IPS-11a (cell line): ENCODE measurements at regions not wholly inside any gene's neighbourhood (a gene's known extent, or its start where the extent isn't known, plus 50 kb on each side); places are given as distances from the start of the nearest gene placed in this dataset.

Source experiments
- H3K4me3 ChIP-seq: one replicate; pipeline ENCODE4 v1.5.1; 2013; ENCODE audit warnings: low read depth, low read length, control low read depth

- no peak overlapping the region for H3K4me3 ChIP-seq
Measured at GRCh38 chr18:22332590-22332989, 85.1 kb downstream of the CTAGE1 start.

- no peak overlapping the region for H3K4me3 ChIP-seq
Measured at GRCh38 chr18:22330508-22330907, 87.2 kb downstream of the CTAGE1 start.

- H3K4me3 ChIP-seq: no peak overlapping the region
Measured at GRCh38 chr18:22325396-22325795, 92.3 kb downstream of the CTAGE1 start.

- H3K4me3 ChIP-seq: no peak overlapping the region
Measured at GRCh38 chr18:22324191-22325131, 93.3 kb downstream of the CTAGE1 start.

GRCh38 chr18:22322243-22322691, 95.4 kb downstream of the CTAGE1 start:
- H3K4me3 ChIP-seq: no peak overlapping the region

- H3K4me3 ChIP-seq: no peak overlapping the region
Measured at GRCh38 chr18:22320771-22321170, 96.9 kb downstream of the CTAGE1 start.

GRCh38 chr18:22320155-22320554, 97.6 kb downstream of the CTAGE1 start:
- H3K4me3 ChIP-seq: no peak overlapping the region

- H3K4me3 ChIP-seq: no peak overlapping the region
Measured at GRCh38 chr18:22318745-22319407, 98.8 kb downstream of the CTAGE1 start.

GRCh38 chr18:22314420-22314819, 103.3 kb downstream of the CTAGE1 start:
- H3K4me3 ChIP-seq: no peak overlapping the region

GRCh38 chr18:22314001-22314400, 103.7 kb downstream of the CTAGE1 start:
- no peak overlapping the region for H3K4me3 ChIP-seq

GRCh38 chr18:22311301-22311700, 106.4 kb downstream of the CTAGE1 start:
- no peak overlapping the region for H3K4me3 ChIP-seq

GRCh38 chr18:22309191-22309590, 108.5 kb downstream of the CTAGE1 start:
- H3K4me3 ChIP-seq: no peak overlapping the region

GRCh38 chr18:22307528-22307927, 110.2 kb downstream of the CTAGE1 start:
- H3K4me3 ChIP-seq: no peak overlapping the region

- no peak overlapping the region for H3K4me3 ChIP-seq
Measured at GRCh38 chr18:22303927-22304326, 113.8 kb downstream of the CTAGE1 start.

GRCh38 chr18:22302144-22302543, 115.6 kb downstream of the CTAGE1 start:
- no peak overlapping the region for H3K4me3 ChIP-seq

- no peak overlapping the region for H3K4me3 ChIP-seq
Measured at GRCh38 chr18:22300665-22301636, 116.8 kb downstream of the CTAGE1 start.

GRCh38 chr18:22297008-22297407, 120.7 kb downstream of the CTAGE1 start:
- H3K4me3 ChIP-seq: no peak overlapping the region

GRCh38 chr18:22296304-22296703, 121.4 kb downstream of the CTAGE1 start:
- H3K4me3 ChIP-seq: no peak overlapping the region

GRCh38 chr18:22293417-22293816, 124.0 kb downstream of the GATA6 start:
- H3K4me3 ChIP-seq: no peak overlapping the region

GRCh38 chr18:22290004-22290403, 120.6 kb downstream of the GATA6 start:
- H3K4me3 ChIP-seq: no peak overlapping the region

- no peak overlapping the region for H3K4me3 ChIP-seq
Measured at GRCh38 chr18:22286585-22286984, 117.2 kb downstream of the GATA6 start.
